Hypothalamus (tissue), 51 donors: ENCODE measurements at regions not wholly inside any gene's neighbourhood (a gene's known extent, or its start where the extent isn't known, plus 50 kb on each side); places are given as distances from the start of the nearest gene placed in this dataset.

ENCODE experiments used
- DNase-seq, 51 donors: peaks; one replicate each; lab custom pipeline; 2025; lab: John Stamatoyannopoulos, UW

DNA sequence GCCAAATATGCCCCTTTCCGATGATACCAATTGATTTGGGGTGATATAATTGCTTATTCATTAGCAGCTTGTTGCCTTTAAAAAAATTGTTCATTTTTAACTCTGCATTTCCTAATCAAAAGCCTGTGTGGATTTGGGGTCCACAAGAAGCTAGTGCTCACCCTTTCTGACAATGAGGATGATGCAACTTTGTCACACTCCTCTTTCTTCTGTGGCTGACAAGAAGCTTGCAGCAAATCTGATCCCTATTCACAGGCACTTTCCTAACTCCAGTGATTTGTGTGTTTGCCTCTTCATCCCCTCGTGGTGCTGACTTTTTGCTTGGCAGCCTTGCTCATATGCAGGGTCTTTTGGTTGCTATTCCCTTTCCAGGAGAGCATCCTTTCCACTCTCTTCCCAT, 182.7 kb upstream of the LDB2 start:
- DNase-seq, result no peak

GRCh38 chr4:17077105-17077504, 178.7 kb upstream of the LDB2 start:
- no peak for DNase-seq

GRCh38 chr4:17072483-17072882, 174.0 kb upstream of the LDB2 start:
- no peak for DNase-seq

DNA sequence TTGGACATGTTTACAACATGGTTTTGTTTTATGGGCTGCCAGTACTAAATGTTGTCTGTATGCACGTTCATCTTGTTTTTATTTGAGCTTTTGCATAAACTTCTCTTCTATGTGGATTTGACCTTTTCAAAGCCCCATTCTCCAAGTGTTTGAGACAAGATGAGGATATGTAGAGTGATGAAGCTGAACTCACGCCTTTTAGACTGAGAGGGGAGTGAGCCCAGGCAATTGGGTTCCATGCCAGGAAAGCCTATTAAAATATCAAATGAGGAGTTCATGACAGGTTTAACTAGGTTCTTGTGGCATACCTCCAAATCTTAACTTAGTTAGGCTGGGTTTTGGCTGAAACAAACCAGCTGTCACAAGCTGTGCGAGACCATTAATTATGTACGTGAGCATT, 170.4 kb upstream of the LDB2 start:
- DNase-seq, result no peak

GRCh38 chr4:17068392-17068791, 169.9 kb upstream of the LDB2 start:
- no peak for DNase-seq

DNA sequence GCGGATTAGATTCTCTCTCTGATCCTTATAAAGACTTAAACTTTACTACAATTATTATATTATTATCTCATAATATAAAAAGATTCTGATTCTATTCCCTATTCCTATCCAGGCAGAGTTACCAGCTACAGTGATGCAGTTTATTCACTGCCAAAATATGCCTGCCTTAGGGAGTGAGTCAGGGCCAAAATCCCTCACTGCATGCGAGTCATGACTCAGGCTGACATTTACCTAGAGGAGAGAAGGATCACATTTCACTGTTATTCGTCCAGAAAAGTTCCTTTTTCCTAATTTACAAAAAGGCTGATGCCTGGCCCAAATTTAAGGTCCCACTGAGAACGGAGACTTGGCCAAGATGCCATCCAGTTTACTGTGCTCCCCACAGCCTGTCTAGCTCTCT, 168.5 kb upstream of the LDB2 start:
- DNase-seq, result peak in 1 of 51 donors; percentile 4

GRCh38 chr4:17066236-17066635, 167.8 kb upstream of the LDB2 start:
- DNase-seq, result no peak

DNA sequence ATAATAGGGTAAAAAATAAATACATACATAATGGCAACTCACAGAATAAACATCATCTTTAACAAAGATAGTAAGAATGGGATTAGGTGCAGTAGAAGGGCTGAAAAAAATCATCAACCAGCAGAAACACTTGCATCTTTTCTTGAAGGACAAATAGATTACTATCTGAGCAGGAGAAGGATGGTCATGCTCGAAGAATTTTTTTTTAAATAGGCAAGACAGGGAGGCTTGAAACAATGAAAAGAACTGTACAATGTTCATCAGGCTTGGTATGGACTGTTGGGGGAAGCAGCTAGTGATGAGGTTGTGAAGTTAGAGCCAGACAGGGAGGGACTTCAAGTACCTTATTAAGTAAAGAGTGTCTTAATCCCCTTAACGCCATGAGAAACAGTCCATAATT, 167.4 kb upstream of the LDB2 start:
- DNase-seq, result no peak

DNA sequence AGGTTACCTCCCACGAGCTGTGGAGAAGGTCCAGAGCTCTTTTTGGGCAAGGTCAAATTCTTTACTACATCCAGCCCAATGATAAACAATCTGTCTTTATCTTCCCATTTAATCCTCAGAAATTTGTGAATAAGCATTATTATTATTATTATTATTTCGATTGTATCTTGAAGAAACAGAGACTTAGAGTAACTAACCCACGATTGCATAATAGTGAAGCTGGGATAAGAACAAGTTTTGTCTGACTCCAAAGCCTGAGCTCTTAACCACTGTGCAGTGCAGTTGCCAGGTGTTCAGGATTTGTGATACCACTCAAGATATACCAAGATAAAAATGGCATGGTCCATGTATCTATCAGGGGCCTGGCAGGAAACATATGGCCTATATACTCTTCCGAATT, 166.5 kb upstream of the LDB2 start:
- no peak for DNase-seq

DNA sequence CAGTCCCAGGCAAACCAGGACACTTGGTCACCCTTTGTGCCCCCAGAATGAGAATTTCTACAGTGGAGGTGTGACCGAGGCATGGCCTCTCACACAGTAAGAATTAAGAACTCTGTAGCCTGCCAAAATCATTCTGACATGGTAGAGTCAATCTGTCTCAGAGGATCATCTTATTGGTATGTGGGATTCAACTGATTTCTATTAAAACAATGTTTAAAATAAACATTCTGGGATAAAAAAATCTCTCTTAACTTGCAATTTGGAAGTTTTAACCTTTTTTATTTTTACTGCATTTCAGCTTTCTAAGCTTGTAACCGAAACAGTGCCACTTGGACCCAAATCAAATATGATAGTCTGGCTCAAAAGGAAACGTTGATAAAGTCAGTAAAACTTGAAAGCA, 165.4 kb upstream of the LDB2 start:
- DNase-seq, result no peak

DNA sequence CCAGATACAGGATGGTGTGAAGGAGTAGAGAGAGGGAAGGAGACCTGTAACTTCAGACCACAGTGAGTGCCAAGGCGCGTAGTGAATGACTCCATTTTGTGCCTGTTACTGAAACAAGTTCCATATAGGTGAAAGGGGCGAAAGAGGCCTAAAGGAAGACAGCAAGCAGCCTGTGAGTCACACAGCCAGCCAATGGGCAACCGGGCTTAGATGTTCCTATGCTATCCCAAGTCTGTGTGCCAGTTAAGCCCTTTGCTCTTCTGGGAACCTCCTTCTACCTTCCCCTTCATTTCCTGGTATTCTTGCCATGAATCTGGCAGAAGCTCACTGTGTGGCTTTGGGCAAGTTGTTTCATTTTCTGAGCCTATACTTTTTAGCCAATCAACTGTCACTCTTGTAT, 161.8 kb upstream of the LDB2 start:
- DNase-seq, result no peak

DNA sequence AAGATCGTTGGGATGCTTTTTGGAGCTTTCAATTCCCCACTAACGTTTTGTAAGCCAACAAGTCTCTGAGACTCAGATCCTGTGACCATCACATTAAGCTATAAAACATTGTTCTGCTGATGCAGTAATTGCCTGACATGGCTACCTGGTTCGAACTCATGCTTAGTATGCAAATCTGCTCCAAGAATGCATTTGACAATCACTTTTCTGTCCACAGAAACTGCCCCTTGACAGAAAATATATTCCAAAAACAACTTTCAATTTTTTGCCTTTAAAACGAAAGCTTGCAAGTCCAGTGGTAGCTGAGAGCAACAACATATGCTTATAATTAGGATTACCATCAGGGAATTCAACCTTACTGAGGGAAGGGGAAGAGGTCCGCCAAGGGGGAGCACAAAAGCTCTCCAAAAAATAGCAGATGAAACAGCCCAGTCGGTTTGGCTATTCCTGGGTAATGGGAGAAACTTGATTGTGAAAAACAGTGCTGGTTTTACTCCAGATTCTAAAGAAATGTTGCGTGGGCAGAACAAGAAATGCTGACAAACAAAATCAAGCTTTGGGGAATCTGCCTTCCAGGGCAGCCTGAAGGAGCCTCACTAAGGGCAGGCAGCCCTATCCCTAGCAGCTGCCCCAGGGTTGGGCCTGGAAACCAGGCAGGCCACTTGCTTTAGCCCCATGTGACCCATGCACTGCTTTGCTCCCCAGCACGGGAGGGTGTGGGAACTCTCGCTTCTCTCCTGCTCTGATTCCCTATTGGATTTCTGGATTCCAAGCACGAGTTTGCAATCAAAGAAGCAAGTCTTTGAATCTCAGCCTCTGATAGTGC, 160.7 kb upstream of the LDB2 start:
- DNase-seq, result no peak

GRCh38 chr4:17058536-17058915, 160.1 kb upstream of the LDB2 start:
- DNase-seq, result peak in 1 of 51 donors; percentile 3

DNA sequence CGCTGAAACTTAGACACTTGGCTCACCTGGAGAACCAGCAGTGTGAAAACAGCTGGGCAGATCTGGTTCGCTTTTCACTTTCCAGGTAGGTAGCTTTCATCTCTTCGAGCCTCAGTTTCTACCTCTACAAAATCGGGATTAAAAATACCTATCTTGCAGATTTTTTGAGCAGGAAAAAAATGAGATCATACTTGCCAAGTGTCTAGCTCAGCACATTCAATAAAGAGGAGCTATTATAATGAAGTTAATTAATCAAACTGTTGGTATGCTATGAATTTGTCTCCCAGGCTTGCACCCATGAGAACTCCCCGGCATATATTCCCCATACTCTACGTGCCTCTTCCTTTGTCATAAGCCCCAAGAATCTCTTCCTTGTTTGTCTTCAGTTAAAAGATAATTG, 158.6 kb upstream of the LDB2 start:
- no peak for DNase-seq

GRCh38 chr4:17055788-17056187, 157.3 kb upstream of the LDB2 start:
- DNase-seq, result peak in 2 of 51 donors; percentile 32 to 37

DNA sequence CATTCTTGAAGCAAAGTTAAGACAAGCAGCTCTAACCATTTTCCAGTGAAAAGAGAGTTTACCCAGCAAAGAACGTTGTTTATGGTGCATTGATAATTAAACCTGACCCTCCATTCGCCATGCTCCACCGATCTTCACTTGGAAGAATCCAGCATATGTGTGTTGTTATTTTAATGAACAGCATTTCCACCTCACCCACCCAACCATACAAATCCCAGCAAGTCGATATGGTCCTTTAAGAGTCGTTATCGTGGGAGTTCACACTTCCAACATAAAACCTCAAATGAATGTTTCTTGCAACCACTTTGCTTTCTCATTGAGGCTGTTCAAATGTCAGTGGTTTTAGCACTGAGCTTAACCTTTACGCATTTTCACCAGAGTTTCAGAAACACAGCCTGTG, 147.4 kb upstream of the LDB2 start:
- no peak for DNase-seq

DNA sequence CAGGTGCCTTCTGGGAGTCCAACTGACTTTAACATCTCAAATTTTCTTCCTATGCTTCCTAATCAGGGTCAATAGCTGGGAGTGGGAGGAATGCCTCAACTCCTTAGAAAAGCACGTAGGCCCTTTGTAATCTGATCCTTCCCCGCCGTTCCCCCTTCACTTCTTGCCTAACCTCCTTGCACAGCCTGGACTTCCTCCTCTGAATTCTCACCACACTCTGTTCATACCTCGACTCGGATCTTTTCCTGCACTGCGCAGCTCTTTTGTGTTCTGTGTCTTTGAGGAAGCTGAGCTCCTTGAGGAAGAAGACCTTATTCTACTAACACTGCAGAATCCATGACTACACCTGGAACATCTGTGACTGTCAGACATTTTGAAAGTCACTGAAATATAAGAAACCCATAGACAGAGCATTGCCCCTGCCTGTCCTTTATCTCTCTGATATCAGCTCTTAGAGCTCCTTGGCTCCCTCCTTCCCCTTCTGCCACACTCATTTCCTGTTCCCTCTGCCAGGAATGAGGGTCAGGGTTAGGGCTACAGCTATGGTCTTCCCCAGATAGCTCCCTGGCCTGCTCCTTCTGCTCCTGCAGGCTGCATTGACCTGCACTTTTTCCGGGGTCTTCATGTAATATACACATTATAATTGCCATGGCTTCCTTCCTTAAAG, 140.2 kb upstream of the LDB2 start:
- no peak for DNase-seq

DNA sequence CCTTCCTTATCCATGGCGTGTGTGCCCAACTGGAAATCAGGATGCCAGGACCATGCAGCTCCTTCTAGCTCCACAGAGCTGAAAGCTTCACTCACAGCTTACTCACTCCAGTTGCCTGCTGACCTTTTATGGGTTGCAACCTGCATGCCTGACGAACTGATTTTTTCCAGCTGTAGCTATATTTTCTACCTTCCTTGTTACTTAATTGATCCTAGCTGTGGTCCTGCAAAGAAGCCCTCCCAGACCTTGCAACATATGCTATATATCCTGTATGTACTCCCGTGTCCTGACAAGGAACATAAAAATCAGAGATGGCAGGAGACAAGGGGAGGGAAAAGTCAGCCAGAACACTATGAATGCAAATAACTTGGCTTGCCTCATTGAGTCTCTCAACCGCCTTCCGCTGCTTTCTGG, 135.3 kb upstream of the LDB2 start:
- no peak for DNase-seq

DNA sequence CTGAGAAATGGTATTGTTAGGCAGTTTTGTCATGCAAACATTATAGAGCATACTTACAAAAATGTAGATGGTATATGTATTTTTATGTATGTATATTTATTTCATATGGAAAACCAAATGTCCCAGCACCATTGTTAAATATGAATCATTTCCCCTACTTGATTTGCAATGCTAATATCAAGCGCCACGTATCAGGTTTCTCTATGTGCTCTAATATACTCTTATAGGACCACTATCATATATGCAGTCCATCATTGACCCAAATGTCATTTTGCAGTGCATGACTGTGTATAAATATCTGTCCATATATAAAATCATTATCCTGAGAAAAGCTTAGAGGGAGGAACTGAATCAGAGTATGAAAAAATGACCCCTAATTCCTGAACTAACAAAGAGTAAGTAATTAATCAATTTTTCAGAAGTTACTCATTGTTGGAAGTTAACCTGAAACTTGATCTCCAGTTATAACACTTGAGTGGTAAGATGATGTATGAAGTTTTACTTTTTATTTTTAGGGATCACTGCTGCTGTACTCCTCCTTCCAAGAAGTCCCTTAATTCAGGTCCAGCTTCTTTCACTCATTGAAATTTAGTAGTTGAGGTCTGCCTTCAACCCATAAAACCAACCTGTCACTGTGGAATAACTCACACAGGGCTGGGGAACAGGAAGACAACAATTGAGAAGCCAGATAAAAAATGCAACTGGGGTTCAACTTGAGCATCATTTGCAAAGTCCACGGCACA, 134.8 kb upstream of the LDB2 start:
- no peak for DNase-seq

GRCh38 chr4:17030543-17030942, 132.1 kb upstream of the LDB2 start:
- DNase-seq, result peak in 1 of 51 donors; percentile 23

DNA sequence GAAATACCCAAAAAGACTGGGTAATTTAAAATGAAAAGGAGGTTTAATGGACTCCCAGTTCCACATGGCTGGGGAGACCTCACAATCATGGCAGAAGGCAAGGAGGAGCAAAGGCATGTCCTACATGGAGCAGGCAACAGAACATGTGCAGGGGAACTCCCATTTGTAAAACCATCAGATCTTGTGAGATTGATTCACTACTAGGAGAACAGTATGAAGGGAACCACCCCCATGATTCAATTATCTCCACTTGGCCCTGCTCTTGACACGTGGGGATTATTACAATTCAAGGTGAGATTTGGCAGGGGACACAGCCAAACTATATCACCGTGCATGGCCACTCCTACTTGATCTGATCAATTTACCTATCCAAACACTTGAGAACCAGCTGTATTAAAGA, 131.5 kb upstream of the LDB2 start:
- no peak for DNase-seq

DNA sequence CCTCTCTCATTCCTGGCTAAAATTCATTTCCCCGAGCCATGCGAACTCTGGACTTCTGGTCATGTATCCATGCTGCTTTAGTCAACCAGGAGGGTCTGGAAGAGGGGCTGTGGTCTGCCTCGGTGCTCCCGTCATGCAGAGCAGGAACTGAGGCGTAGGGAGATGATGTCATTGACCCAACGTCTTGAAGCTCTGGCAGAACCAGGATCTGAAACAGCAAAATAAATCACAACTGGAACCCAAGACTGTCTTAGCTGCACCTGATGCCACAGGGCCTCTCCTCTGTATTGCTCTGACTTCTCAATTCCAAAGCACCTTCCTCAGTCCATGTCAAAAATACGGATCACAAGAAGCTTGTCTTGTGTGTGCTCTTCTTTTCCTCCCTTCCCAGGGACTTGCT, 131.0 kb upstream of the LDB2 start:
- DNase-seq, result no peak
